ENCODE measurements at regions not wholly inside any gene's neighbourhood (a gene's known extent, or its start where the extent isn't known, plus 50 kb on each side); places are given as distances from the start of the nearest gene placed in this dataset.

GRCh38 chr16:9495824-9496223, 404.4 kb downstream of the HAPSTR1 start (continued):
- no peak for TF ChIP-seq FOXP4 (CRISPR knock-in tag; IDR thresholded peaks at IDR 0.05; ENCODE audit: borderline replicate concordance)
- TF ChIP-seq ZNF609 (CRISPR knock-in tag; IDR thresholded peaks at IDR 0.05; ENCODE audit: borderline replicate concordance): no peak
- TF ChIP-seq SMC3 (conservative IDR thresholded peaks at IDR 0.05; ENCODE audit: insufficient read depth, low read depth, low read length): no peak

- no peak overlapping the region for H3K27ac ChIP-seq (ENCODE audit: extremely low read depth, low read depth, low read length)
- H3K36me3 ChIP-seq (ENCODE audit: control insufficient read depth, insufficient read depth, low read length): no peaks in the 10 kb centered on the region
- H3K4me2 ChIP-seq (ENCODE audit: insufficient read depth, low read length): no peak overlapping the region
- no peaks in the 10 kb centered on the region for H3K79me2 ChIP-seq (ENCODE audit: control insufficient read depth, insufficient read depth, low read length)
- FAIRE-seq: no peak
- WGBS (ENCODE audit: insufficient coverage, low coverage, missing lambda C conversion rate): 0% methylated on average over 3 of the region's 3 CpGs
- H3K9me1 ChIP-seq (ENCODE audit: control insufficient read depth, insufficient read depth, low read length): no peaks in the 10 kb centered on the region
- in situ Hi-C loops (cut with MboI): no loop called here
- H3K9ac ChIP-seq (ENCODE audit: insufficient read depth in 1 of 2, low read depth in 2 of 2, low read length in 2 of 2): no peak overlapping the region
- no peaks in the 10 kb centered on the region for H3K27me3 ChIP-seq (ENCODE audit: control insufficient read depth in 2 of 2, insufficient read depth in 2 of 2, low read length in 2 of 2)
- H2AFZ ChIP-seq (ENCODE audit: low read depth, low read length): no peak overlapping the region
- no TSS peak for BruUV-seq (replicated peaks)
- no peaks in the 10 kb centered on the region for H3K9me3 ChIP-seq (replicated peaks; ENCODE audit: control insufficient read depth, insufficient read depth, low read depth, low read length)
- POLR2A ChIA-PET: no interaction called here
- ATAC-seq: no peak
- no peak for DNase-seq (ENCODE audit: extremely low read depth in 1 of 4, low spot score in 3 of 4)
- no peak overlapping the region for H3K4me3 ChIP-seq
- H4K20me1 ChIP-seq (replicated peaks; ENCODE audit: control insufficient read depth, insufficient read depth, low read length): no peaks in the 10 kb centered on the region
- H3K4me1 ChIP-seq (replicated peaks in 1 of 2; ENCODE audit: control insufficient read depth in 2 of 2, insufficient read depth in 2 of 2, low read length in 2 of 2): no peaks in the 10 kb centered on the region
- intact Hi-C loops (cut with micrococcal nuclease): no loop called here
- CTCF ChIA-PET (ENCODE audit: low intra/inter-chr PET ratio): no interaction called here
- TF ChIP-seq NRF1 (conservative IDR thresholded peaks at IDR 0.05 in 1 of 2, IDR thresholded peaks at IDR 0.05 in 1 of 2): no peak
- no peak for TF ChIP-seq ZNF316 (IDR thresholded peaks at IDR 0.05)
- no peak for TF ChIP-seq HMGXB4 (CRISPR knock-in tag; IDR thresholded peaks at IDR 0.05)
- TF ChIP-seq KLF10 (CRISPR knock-in tag; IDR thresholded peaks at IDR 0.05): no peak
- TF ChIP-seq KHSRP (IDR thresholded peaks at IDR 0.05): no peak
- no peak for TF ChIP-seq CTCF (IDR thresholded peaks at IDR 0.05 in 2 of 3, conservative IDR thresholded peaks at IDR 0.05 in 1 of 3; ENCODE audit: insufficient read depth in 2 of 3, low read depth in 1 of 3, low read length in 3 of 3)
- TF ChIP-seq BRD9 (IDR thresholded peaks at IDR 0.05; ENCODE audit: low read depth, partially characterized antibody): no peak
Observed at GRCh38 chr16:9497750-9498149, 406.3 kb downstream of the HAPSTR1 start.
